KOPT-K1 (cell line): ENCODE measurements at regions not wholly inside any gene's neighbourhood (a gene's known extent, or its start where the extent isn't known, plus 50 kb on each side); places are given as distances from the start of the nearest gene placed in this dataset.

Experiments used
- H3K27ac ChIP-seq: fragments of 200-600 bp; sonication (generic); 2 replicates; pipeline ENCODE4 v1.5.1; 2016; ENCODE audit warnings: antibody characterized with exemption, mild to moderate bottlenecking, low read depth, low read length; ENCODE audit not compliant: poor library complexity, severe bottlenecking
- H3K36me3 ChIP-seq: fragments of 200-600 bp; sonication (generic); 2 replicates; pipeline ENCODE4 v1.5.1; 2017; ENCODE audit warnings: antibody characterized with exemption, mild to moderate bottlenecking, low read length, moderate library complexity; ENCODE audit not compliant: insufficient read depth
- H3K9me3 ChIP-seq: fragments of 200-600 bp; sonication (generic); 2 replicates; pipeline ENCODE4 v1.5.1; 2017; ENCODE audit warnings: antibody characterized with exemption, low read length, mild to moderate bottlenecking; ENCODE audit not compliant: insufficient read depth, poor library complexity, severe bottlenecking

GRCh38 chr10:123561141-123561440, 105.1 kb upstream of the GPR26 start:
- Histone ChIP-seq H3K27ac (no peak overlapping the region), H3K36me3 (no peaks in the 10 kb centered on the region), H3K9me3 (no peaks in the 10 kb centered on the region)

GRCh38 chr10:123562387-123562786, 103.8 kb upstream of the GPR26 start:
- no peaks in the 10 kb centered on the region for H3K36me3 ChIP-seq
- no peaks in the 10 kb centered on the region for H3K9me3 ChIP-seq
- no peak overlapping the region for H3K27ac ChIP-seq

- Histone ChIP-seq H3K9me3 (no peaks in the 10 kb centered on the region), H3K27ac (no peak overlapping the region), H3K36me3 (no peaks in the 10 kb centered on the region)
Observed at GRCh38 chr10:123562811-123563580, 103.2 kb upstream of the GPR26 start.

DNA sequence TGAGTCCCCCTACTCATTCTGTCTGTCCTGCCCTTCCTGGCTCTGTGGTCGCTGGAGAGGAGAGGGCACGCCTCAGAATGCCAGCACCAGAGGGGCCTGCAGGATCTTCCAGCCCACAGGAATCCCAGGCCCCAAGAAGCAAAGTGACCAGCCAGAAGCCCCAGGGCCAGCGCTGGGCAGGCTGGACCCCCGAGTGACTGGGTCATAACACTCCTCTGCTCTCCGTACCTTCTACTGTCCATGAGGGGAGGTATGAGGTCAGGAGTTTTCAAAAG, 102.6 kb upstream of the GPR26 start:
- H3K36me3 ChIP-seq = no peaks in the 10 kb centered on the region
- H3K27ac ChIP-seq = no peak overlapping the region
- H3K9me3 ChIP-seq = no peaks in the 10 kb centered on the region

- no peak overlapping the region for H3K27ac ChIP-seq
- H3K9me3 ChIP-seq = no peaks in the 10 kb centered on the region
- H3K36me3 ChIP-seq = no peaks in the 10 kb centered on the region
Observed at GRCh38 chr10:123563994-123564393, 102.2 kb upstream of the GPR26 start.

DNA sequence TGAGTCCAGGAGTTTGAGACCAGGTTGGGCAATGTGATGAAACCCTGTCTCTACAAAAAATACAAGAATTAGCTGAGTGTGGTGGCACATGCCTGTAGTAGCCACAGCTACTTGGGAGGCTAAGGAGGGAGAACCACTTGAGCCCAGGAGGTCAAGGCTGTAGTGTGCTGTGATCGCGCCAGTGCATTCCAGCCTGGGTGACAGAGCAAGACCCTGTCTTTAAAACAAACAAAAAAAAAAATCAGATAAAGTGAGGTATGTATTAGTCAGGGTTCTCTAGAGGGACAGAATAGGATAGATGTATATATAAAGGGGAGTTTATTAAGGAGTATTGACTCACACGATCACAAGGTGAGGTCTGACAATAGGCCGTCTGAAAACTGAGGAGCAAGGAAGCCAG, 101.5 kb upstream of the GPR26 start:
- Histone ChIP-seq H3K36me3 (no peaks in the 10 kb centered on the region), H3K9me3 (no peaks in the 10 kb centered on the region), H3K27ac (no peak overlapping the region)

DNA sequence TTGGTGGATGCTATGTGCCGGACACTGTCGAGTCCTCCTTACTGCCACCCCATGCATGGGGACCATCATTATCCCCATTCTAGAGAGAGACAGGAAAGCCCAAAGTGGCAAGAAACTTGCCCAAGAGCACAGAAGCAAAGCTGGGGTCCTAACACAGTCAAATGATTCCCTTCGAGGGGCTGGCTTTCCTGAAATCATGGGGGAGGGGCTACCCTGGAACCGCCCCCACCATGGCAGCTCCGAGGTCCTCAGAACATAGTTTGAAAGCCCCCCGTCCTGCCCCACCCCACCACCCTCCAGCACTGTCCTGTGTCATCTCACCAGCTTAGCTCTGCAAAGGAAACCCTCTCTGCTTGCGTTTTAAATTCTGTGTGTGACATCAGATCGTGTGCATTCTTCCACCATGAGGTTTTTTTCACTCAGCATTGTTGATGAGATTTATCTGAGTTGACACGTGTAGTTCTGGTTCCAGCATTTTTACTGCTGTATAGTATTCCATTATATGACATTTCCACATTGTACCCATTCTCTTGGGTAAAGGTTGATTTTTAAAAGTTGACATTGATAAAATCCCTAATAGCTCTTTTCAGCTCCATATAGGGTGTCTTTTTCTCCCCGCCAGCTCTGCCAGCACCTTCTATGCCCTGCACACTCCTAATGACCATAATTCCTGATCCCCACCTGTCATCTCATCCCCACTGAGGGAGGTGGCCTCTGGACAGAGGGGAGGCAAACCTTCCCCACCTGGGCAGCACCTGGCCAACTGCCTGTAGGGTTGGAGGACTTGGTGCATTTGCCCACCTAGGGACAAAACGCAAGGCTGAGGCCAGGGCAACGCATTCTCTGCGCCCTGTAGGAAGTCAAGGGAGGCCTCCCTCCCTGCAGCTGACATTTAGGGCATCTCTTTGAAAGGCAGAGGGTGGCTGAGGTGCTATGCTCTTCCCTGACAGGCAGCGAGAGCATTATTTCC, 100.2 kb upstream of the GPR26 start:
- Histone ChIP-seq H3K27ac (no peak overlapping the region), H3K9me3 (no peaks in the 10 kb centered on the region), H3K36me3 (no peaks in the 10 kb centered on the region)

- no peaks in the 10 kb centered on the region for H3K36me3 ChIP-seq
- no peak overlapping the region for H3K27ac ChIP-seq
- no peaks in the 10 kb centered on the region for H3K9me3 ChIP-seq
Observed at GRCh38 chr10:123567984-123568739, 98.0 kb upstream of the GPR26 start.

GRCh38 chr10:123568751-123569150, 97.4 kb upstream of the GPR26 start:
- Histone ChIP-seq H3K27ac (no peak overlapping the region), H3K36me3 (no peaks in the 10 kb centered on the region), H3K9me3 (no peaks in the 10 kb centered on the region)

- Histone ChIP-seq H3K27ac (no peak overlapping the region), H3K36me3 (no peaks in the 10 kb centered on the region), H3K9me3 (no peaks in the 10 kb centered on the region)
Observed at GRCh38 chr10:123569436-123570035, 96.6 kb upstream of the GPR26 start.

GRCh38 chr10:123570051-123570897, 95.9 kb upstream of the GPR26 start:
- no peak overlapping the region for H3K27ac ChIP-seq
- H3K9me3 ChIP-seq = no peaks in the 10 kb centered on the region
- H3K36me3 ChIP-seq = no peaks in the 10 kb centered on the region

GRCh38 chr10:123570898-123571515, 95.1 kb upstream of the GPR26 start:
- Histone ChIP-seq H3K27ac (no peak overlapping the region), H3K36me3 (no peaks in the 10 kb centered on the region), H3K9me3 (no peaks in the 10 kb centered on the region)

- H3K36me3 ChIP-seq = no peaks in the 10 kb centered on the region
- H3K27ac ChIP-seq = no peak overlapping the region
- H3K9me3 ChIP-seq = no peaks in the 10 kb centered on the region
Observed at GRCh38 chr10:123571978-123572377, 94.2 kb upstream of the GPR26 start.
